ENCODE measurements at regions not wholly inside any gene's neighbourhood (a gene's known extent, or its start where the extent isn't known, plus 50 kb on each side); places are given as distances from the start of the nearest gene placed in this dataset.

GRCh38 chr11:116317212-116317611 is 455.6 kb downstream of the BUD13 start:
- intact Hi-C loops (cut with micrococcal nuclease) = no loop called here
- DNase-seq = no peak
- no peak for TF ChIP-seq CTCF (IDR thresholded peaks at IDR 0.05)
- Histone ChIP-seq H2AFZ (ENCODE audit: insufficient read depth, low read depth, low read length, poor library complexity, severe bottlenecking) (no peak overlapping the region), H3K4me2 (replicated peaks; ENCODE audit: extremely low read depth, low read length, poor library complexity, severe bottlenecking) (no peak overlapping the region), H4K20me1 (ENCODE audit: insufficient read depth, low read length) (no peaks in the 10 kb centered on the region), H3K27me3 (ENCODE audit: control insufficient read depth in 2 of 2, insufficient read depth in 2 of 2, low read length in 2 of 2) (peaks cover 0 to 9% of the 10 kb centered on the region in 2 donors), H3K27ac (ENCODE audit: low read depth in 1 of 2, low read length in 2 of 2) (no peak overlapping the region), H3K9ac (ENCODE audit: insufficient read depth, low read length, poor library complexity, severe bottlenecking) (no peak overlapping the region), H3K36me3 (replicated peaks in 1 of 2; ENCODE audit: control insufficient read depth in 1 of 2, insufficient read depth in 2 of 2, low read length in 2 of 2) (no peaks in the 10 kb centered on the region), H3K79me2 (ENCODE audit: insufficient read depth, low read length) (no peaks in the 10 kb centered on the region), H3K4me1 (ENCODE audit: control insufficient read depth in 1 of 2, insufficient read depth in 2 of 2, low read length in 2 of 2) (peaks cover 27 to 28% of the 10 kb centered on the region in 2 donors), H3K9me3 (replicated peaks in 1 of 2; ENCODE audit: control insufficient read depth in 1 of 2, insufficient read depth in 1 of 2, low read length in 2 of 2) (no peaks in the 10 kb centered on the region), H3K4me3 (replicated peaks in 1 of 3; ENCODE audit: low read depth in 2 of 3, low read length in 3 of 3) (no peak overlapping the region)
- H3K4me1 Mint-ChIP-seq = peaks cover 25% of the 10 kb centered on the region
- H3K4me3 Mint-ChIP-seq = no peak overlapping the region
- H3K27me3 Mint-ChIP-seq (ENCODE audit: low read depth in 3 of 3) = peaks cover 2 to 9% (median 5%) of the 10 kb centered on the region in 3 donors
- H3K27ac Mint-ChIP-seq = no peak overlapping the region
- H3K36me3 Mint-ChIP-seq = no peaks in the 10 kb centered on the region
- 83% methylated on average over 1 of the region's 3 CpGs for WGBS (ENCODE audit: insufficient coverage)
- H3K9me3 Mint-ChIP-seq = peaks cover 0 to 6% (median 4%) of the 10 kb centered on the region in 7 donors

DNA sequence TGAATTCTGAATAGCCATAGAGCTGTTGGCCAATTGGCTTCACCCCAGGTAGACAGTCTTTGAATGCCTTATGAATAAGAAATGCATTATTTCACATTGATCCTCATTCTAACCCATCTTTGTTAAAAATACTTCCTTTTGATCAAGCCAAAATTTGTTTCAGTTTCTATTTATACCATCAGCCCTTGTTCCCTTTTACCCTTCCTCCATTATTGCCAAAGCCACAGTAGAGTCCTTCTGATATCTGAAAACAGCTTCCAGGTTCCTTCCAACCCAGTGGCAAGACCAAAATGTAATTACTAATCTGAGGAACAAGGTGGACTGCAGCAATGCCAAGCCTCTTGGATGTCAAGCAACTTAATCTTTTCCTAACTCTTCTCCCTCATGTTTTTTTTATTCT is 458.8 kb downstream of the BUD13 start:
- H3K27me3 Mint-ChIP-seq (ENCODE audit: low read depth in 3 of 3) = peaks cover 3 to 9% (median 6%) of the 10 kb centered on the region in 3 donors
- Histone ChIP-seq H3K4me1 (ENCODE audit: control insufficient read depth in 1 of 2, insufficient read depth in 2 of 2, low read length in 2 of 2) (peaks cover 31 to 32% of the 10 kb centered on the region in 2 donors), H3K4me3 (replicated peaks in 1 of 3; ENCODE audit: low read depth in 2 of 3, low read length in 3 of 3) (peak overlapping the region in 1 of 3 experiments; percentile 62), H3K9ac (ENCODE audit: insufficient read depth, low read length, poor library complexity, severe bottlenecking) (no peak overlapping the region), H3K27ac (ENCODE audit: low read depth in 1 of 2, low read length in 2 of 2) (peak overlapping the region in 1 of 2 donors; percentile 65), H3K4me2 (replicated peaks; ENCODE audit: extremely low read depth, low read length, poor library complexity, severe bottlenecking) (peak overlapping the region; percentile 68), H3K79me2 (ENCODE audit: insufficient read depth, low read length) (no peaks in the 10 kb centered on the region), H4K20me1 (ENCODE audit: insufficient read depth, low read length) (no peaks in the 10 kb centered on the region), H2AFZ (ENCODE audit: insufficient read depth, low read depth, low read length, poor library complexity, severe bottlenecking) (peak overlapping the region; percentile 4), H3K9me3 (replicated peaks in 1 of 2; ENCODE audit: control insufficient read depth in 1 of 2, insufficient read depth in 1 of 2, low read length in 2 of 2) (no peaks in the 10 kb centered on the region), H3K27me3 (ENCODE audit: control insufficient read depth in 2 of 2, insufficient read depth in 2 of 2, low read length in 2 of 2) (peaks cover 0 to 4% of the 10 kb centered on the region in 2 donors), H3K36me3 (replicated peaks in 1 of 2; ENCODE audit: control insufficient read depth in 1 of 2, insufficient read depth in 2 of 2, low read length in 2 of 2) (no peaks in the 10 kb centered on the region)
- peak overlapping the region in 1 of 2 donors; percentile 22 for H3K4me3 Mint-ChIP-seq
- peaks cover 27% of the 10 kb centered on the region for H3K4me1 Mint-ChIP-seq
- H3K9me3 Mint-ChIP-seq = peaks cover 0 to 2% (median 0%) of the 10 kb centered on the region in 7 donors
- intact Hi-C loops (cut with micrococcal nuclease) = no loop called here
- H3K36me3 Mint-ChIP-seq = no peaks in the 10 kb centered on the region
- no peak for TF ChIP-seq CTCF (IDR thresholded peaks at IDR 0.05)
- peak; percentile 2 to 23 (median 6) for DNase-seq
- H3K27ac Mint-ChIP-seq = no peak overlapping the region

Measured in CD14-positive monocyte (primary cell).